WTC11 (cell line): ENCODE measurements at regions not wholly inside any gene's neighbourhood (a gene's known extent, or its start where the extent isn't known, plus 50 kb on each side); places are given as distances from the start of the nearest gene placed in this dataset.

Experiments used
- ATAC-seq: fragments of 200-7000 bp; cut with Tn5 transposase; 2 replicates; pipeline ENCODE4 v1.10.0; 2021; ENCODE audit warnings: mild to moderate bottlenecking, moderate library complexity
- CTCF ChIA-PET: fragments of 300-600 bp; sonication (Branson Sonifier 250); formaldehyde crosslinking; loops from one replicate; lab custom pipeline; 2021; ENCODE audit warnings: antibody characterized with exemption; lab: Charles Lee
- POLR2A ChIA-PET: fragments of 350-600 bp; sonication (Branson Sonifier 250); formaldehyde crosslinking; loops from one replicate; lab custom pipeline; 2021; ENCODE audit warnings: antibody characterized with exemption; lab: Charles Lee
- DNase-seq: peaks from one replicate; pipeline ENCODE4 v3.0.0; 2021; ENCODE audit warnings: low spot score
- H3K27ac Mint-ChIP-seq: 2 replicates; pipeline ENCODE4 v1.8.0; 2021; ENCODE audit warnings: mixed read lengths
- H3K27me3 Mint-ChIP-seq: 2 replicates; pipeline ENCODE4 v1.8.0; 2021; ENCODE audit warnings: low read depth, mild to moderate bottlenecking, moderate library complexity, mixed read lengths
- H3K36me3 Mint-ChIP-seq: 2 replicates; pipeline ENCODE4 v1.8.0; 2021; ENCODE audit warnings: mixed read lengths
- H3K4me1 Mint-ChIP-seq: 2 replicates; pipeline ENCODE4 v1.8.0; 2022; ENCODE audit warnings: mixed read lengths
- H3K4me3 Mint-ChIP-seq: 2 replicates; pipeline ENCODE4 v1.8.0; 2021; ENCODE audit warnings: mild to moderate bottlenecking, moderate library complexity, mixed read lengths
- H3K9me3 Mint-ChIP-seq: 2 replicates; pipeline ENCODE4 v1.8.0; 2021; ENCODE audit warnings: mixed read lengths
- CBFB ChIP-seq: sonication (generic); formaldehyde crosslinking; IDR thresholded peaks from 2 replicates; pipeline ENCODE4 v1.8.1; 2022; ENCODE audit warnings: mild to moderate bottlenecking, low read depth, missing genetic modification reagents
- GRHL2 ChIP-seq: fragments of 250-450 bp; sonication (Bioruptor Pico); IDR thresholded peaks from 2 replicates; pipeline ENCODE4 v1.8.0; 2022; ENCODE audit warnings: mild to moderate bottlenecking, moderate library complexity; ENCODE audit not compliant: insufficient replicate concordance, severe bottlenecking
- GTF2I ChIP-seq: fragments of 250-450 bp; sonication (Bioruptor Pico); conservative IDR thresholded peaks from 2 replicates; pipeline ENCODE4 v1.4.0; 2021; ENCODE audit warnings: mild to moderate bottlenecking
- IRF2 ChIP-seq: sonication (generic); formaldehyde crosslinking; IDR thresholded peaks from 2 replicates; pipeline ENCODE4 v1.8.0; 2022; ENCODE audit warnings: low read depth, missing genetic modification reagents, borderline replicate concordance
- MXD4 ChIP-seq: fragments of 250-450 bp; sonication (Bioruptor Pico); IDR thresholded peaks from 2 replicates; pipeline ENCODE4 v1.8.0; 2021; ENCODE audit warnings: mild to moderate bottlenecking, moderate library complexity, borderline replicate concordance
- TCF7 ChIP-seq: sonication (generic); formaldehyde crosslinking; IDR thresholded peaks from 2 replicates; pipeline ENCODE4 v1.8.0; 2022; ENCODE audit warnings: mild to moderate bottlenecking, low read depth, missing genetic modification reagents, moderate library complexity
- ZNF263 ChIP-seq: sonication (generic); formaldehyde crosslinking; IDR thresholded peaks from 2 replicates; pipeline ENCODE4 v1.8.1; 2022; ENCODE audit warnings: low read depth, mild to moderate bottlenecking, moderate library complexity, missing genetic modification reagents
- ZNF317 ChIP-seq: sonication (generic); formaldehyde crosslinking; IDR thresholded peaks from 2 replicates; pipeline ENCODE4 v1.8.1; 2023; ENCODE audit warnings: low read depth, mild to moderate bottlenecking, moderate library complexity, missing genetic modification reagents, borderline replicate concordance
- TF ChIP-seq, protein P1 (sequence below): sonication (generic); formaldehyde crosslinking; IDR thresholded peaks from 2 replicates; pipeline ENCODE4 v1.8.1; 2022; ENCODE audit warnings: mild to moderate bottlenecking, moderate library complexity, missing genetic modification reagents
- TF ChIP-seq, protein P2 (sequence below): sonication (generic); formaldehyde crosslinking; IDR thresholded peaks from 2 replicates; pipeline ENCODE4 v1.8.0; 2023; ENCODE audit warnings: missing genetic modification reagents, mild to moderate bottlenecking, borderline replicate concordance
- TF ChIP-seq, protein P3 (sequence below): sonication (generic); formaldehyde crosslinking; IDR thresholded peaks from 2 replicates; pipeline ENCODE4 v1.8.1; 2023; ENCODE audit warnings: mild to moderate bottlenecking, missing genetic modification reagents
- TF ChIP-seq, protein P4 (sequence below): fragments of 250-450 bp; sonication (Bioruptor Pico); IDR thresholded peaks from 2 replicates; pipeline ENCODE4 v1.9.0; 2021; ENCODE audit warnings: mild to moderate bottlenecking
- TF ChIP-seq, protein P5 (sequence below): fragments of 200-600 bp; IDR thresholded peaks from 2 replicates; pipeline ENCODE4 v1.8.0; 2022; ENCODE audit warnings: antibody characterized with exemption
- TF ChIP-seq, protein P6 (sequence below): fragments of 250-450 bp; sonication (Bioruptor Pico); IDR thresholded peaks from 2 replicates; pipeline ENCODE4 v1.9.0; 2021; ENCODE audit warnings: moderate library complexity, mild to moderate bottlenecking, inconsistent platforms, borderline replicate concordance
- TF ChIP-seq, protein P7 (sequence below): sonication (generic); formaldehyde crosslinking; IDR thresholded peaks from 2 replicates; pipeline ENCODE4 v1.8.0; 2022; ENCODE audit warnings: mild to moderate bottlenecking, missing genetic modification reagents
- TF ChIP-seq, protein P8 (sequence below): fragments of 250-450 bp; sonication (Bioruptor Pico); conservative IDR thresholded peaks from 2 replicates; pipeline ENCODE4 v1.9.0; 2021; ENCODE audit warnings: mild to moderate bottlenecking

DNA sequence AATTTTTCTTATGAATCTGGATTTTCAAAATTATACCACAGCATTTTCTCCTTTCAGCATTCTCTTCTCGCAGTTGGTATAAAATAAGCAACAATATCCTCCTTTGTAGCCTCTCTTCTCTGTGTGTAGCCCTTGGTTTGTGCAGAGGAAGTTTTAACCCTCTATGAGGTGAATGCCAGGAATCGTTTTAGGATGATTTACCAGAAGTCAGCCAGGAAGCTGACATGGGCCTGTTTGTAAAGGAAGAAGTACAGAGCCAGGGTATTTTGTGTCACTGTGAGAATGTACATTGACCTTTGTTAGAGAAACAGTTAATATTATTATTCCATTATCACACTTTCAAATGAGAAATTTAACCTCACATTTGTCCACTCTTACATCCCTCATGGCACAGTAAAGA, 88.9 kb upstream of the RPL34 start:
- peaks cover 3% of the 10 kb centered on the region; the same call in 1 of the 2 replicates for H3K27me3 Mint-ChIP-seq
- no peak overlapping the region for H3K27ac Mint-ChIP-seq
- ChIA-PET CTCF (no interaction called here), POLR2A (no interaction called here)
- no peaks in the 10 kb centered on the region for H3K36me3 Mint-ChIP-seq
- DNase-seq (no peak), ATAC-seq (no peak)
- peaks cover 5% of the 10 kb centered on the region for H3K4me1 Mint-ChIP-seq
- H3K9me3 Mint-ChIP-seq, result no peaks in the 10 kb centered on the region
- H3K4me3 Mint-ChIP-seq, result no peak overlapping the region
- TF ChIP-seq ZNF263, result no peak
- TF ChIP-seq, protein P1, sequence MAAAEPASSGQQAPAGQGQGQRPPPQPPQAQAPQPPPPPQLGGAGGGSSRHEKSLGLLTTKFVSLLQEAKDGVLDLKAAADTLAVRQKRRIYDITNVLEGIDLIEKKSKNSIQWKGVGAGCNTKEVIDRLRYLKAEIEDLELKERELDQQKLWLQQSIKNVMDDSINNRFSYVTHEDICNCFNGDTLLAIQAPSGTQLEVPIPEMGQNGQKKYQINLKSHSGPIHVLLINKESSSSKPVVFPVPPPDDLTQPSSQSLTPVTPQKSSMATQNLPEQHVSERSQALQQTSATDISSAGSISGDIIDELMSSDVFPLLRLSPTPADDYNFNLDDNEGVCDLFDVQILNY (CRISPR knock-in tag), result no peak
- TF ChIP-seq, protein P2, sequence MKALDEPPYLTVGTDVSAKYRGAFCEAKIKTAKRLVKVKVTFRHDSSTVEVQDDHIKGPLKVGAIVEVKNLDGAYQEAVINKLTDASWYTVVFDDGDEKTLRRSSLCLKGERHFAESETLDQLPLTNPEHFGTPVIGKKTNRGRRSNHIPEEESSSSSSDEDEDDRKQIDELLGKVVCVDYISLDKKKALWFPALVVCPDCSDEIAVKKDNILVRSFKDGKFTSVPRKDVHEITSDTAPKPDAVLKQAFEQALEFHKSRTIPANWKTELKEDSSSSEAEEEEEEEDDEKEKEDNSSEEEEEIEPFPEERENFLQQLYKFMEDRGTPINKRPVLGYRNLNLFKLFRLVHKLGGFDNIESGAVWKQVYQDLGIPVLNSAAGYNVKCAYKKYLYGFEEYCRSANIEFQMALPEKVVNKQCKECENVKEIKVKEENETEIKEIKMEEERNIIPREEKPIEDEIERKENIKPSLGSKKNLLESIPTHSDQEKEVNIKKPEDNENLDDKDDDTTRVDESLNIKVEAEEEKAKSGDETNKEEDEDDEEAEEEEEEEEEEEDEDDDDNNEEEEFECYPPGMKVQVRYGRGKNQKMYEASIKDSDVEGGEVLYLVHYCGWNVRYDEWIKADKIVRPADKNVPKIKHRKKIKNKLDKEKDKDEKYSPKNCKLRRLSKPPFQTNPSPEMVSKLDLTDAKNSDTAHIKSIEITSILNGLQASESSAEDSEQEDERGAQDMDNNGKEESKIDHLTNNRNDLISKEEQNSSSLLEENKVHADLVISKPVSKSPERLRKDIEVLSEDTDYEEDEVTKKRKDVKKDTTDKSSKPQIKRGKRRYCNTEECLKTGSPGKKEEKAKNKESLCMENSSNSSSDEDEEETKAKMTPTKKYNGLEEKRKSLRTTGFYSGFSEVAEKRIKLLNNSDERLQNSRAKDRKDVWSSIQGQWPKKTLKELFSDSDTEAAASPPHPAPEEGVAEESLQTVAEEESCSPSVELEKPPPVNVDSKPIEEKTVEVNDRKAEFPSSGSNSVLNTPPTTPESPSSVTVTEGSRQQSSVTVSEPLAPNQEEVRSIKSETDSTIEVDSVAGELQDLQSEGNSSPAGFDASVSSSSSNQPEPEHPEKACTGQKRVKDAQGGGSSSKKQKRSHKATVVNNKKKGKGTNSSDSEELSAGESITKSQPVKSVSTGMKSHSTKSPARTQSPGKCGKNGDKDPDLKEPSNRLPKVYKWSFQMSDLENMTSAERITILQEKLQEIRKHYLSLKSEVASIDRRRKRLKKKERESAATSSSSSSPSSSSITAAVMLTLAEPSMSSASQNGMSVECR (CRISPR knock-in tag), result no peak
- TF ChIP-seq, protein P3, sequence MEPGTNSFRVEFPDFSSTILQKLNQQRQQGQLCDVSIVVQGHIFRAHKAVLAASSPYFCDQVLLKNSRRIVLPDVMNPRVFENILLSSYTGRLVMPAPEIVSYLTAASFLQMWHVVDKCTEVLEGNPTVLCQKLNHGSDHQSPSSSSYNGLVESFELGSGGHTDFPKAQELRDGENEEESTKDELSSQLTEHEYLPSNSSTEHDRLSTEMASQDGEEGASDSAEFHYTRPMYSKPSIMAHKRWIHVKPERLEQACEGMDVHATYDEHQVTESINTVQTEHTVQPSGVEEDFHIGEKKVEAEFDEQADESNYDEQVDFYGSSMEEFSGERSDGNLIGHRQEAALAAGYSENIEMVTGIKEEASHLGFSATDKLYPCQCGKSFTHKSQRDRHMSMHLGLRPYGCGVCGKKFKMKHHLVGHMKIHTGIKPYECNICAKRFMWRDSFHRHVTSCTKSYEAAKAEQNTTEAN (CRISPR knock-in tag), result no peak
- TF ChIP-seq, protein P4, sequence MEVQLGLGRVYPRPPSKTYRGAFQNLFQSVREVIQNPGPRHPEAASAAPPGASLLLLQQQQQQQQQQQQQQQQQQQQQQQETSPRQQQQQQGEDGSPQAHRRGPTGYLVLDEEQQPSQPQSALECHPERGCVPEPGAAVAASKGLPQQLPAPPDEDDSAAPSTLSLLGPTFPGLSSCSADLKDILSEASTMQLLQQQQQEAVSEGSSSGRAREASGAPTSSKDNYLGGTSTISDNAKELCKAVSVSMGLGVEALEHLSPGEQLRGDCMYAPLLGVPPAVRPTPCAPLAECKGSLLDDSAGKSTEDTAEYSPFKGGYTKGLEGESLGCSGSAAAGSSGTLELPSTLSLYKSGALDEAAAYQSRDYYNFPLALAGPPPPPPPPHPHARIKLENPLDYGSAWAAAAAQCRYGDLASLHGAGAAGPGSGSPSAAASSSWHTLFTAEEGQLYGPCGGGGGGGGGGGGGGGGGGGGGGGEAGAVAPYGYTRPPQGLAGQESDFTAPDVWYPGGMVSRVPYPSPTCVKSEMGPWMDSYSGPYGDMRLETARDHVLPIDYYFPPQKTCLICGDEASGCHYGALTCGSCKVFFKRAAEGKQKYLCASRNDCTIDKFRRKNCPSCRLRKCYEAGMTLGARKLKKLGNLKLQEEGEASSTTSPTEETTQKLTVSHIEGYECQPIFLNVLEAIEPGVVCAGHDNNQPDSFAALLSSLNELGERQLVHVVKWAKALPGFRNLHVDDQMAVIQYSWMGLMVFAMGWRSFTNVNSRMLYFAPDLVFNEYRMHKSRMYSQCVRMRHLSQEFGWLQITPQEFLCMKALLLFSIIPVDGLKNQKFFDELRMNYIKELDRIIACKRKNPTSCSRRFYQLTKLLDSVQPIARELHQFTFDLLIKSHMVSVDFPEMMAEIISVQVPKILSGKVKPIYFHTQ (CRISPR knock-in tag), result no peak
- no peak for TF ChIP-seq MXD4 (CRISPR knock-in tag)

DNA sequence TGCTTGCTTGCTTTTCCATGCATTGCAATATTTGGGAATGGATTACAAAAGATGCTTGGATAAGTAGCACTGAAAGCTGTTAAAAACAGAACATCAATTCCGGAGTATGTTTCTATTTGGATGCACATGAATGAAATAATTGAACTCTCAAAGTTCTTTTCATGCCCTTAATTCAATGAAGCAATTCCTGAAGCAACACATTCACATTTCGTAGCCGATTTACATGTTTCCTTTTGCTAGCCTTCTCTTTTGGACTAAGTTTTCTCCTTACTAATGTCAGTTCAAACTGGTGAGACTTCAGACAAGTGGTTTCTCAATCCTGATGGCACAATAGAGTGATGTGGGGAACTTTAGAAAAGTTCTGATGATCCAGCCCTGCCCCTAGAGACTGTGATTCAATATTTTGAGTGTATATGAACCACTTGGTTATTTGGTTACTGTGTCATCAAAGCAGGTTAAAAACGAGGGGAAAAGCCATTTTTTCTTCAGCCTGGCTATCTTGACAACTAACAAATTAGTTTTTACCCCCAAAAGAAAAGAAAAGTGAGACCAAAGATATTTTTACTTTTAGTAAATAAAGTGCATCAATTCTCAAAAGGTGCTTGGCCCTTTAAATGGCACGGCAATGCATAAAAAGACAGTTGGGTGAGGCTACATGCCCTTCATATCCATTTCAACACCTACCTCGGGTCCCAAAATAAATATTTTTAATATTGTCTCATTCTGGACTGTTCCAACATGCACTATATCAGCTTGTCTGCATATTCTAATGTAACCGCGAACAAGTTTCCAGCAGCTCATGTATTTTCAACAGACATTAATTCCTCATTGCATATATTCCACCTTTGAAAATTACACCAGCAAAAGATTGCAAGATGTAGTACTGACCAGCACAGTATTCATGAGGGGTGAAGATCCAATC, 90.1 kb upstream of the RPL34 start:
- ATAC-seq (no peak), DNase-seq (no peak)
- no peak overlapping the region for H3K27ac Mint-ChIP-seq
- H3K36me3 Mint-ChIP-seq, result no peaks in the 10 kb centered on the region
- H3K4me3 Mint-ChIP-seq, result no peak overlapping the region
- peaks cover 5% of the 10 kb centered on the region for H3K4me1 Mint-ChIP-seq
- TF ChIP-seq, protein P5, sequence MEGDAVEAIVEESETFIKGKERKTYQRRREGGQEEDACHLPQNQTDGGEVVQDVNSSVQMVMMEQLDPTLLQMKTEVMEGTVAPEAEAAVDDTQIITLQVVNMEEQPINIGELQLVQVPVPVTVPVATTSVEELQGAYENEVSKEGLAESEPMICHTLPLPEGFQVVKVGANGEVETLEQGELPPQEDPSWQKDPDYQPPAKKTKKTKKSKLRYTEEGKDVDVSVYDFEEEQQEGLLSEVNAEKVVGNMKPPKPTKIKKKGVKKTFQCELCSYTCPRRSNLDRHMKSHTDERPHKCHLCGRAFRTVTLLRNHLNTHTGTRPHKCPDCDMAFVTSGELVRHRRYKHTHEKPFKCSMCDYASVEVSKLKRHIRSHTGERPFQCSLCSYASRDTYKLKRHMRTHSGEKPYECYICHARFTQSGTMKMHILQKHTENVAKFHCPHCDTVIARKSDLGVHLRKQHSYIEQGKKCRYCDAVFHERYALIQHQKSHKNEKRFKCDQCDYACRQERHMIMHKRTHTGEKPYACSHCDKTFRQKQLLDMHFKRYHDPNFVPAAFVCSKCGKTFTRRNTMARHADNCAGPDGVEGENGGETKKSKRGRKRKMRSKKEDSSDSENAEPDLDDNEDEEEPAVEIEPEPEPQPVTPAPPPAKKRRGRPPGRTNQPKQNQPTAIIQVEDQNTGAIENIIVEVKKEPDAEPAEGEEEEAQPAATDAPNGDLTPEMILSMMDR, result no peak
- TF ChIP-seq TCF7 (CRISPR knock-in tag), result no peak
- TF ChIP-seq, protein P6, sequence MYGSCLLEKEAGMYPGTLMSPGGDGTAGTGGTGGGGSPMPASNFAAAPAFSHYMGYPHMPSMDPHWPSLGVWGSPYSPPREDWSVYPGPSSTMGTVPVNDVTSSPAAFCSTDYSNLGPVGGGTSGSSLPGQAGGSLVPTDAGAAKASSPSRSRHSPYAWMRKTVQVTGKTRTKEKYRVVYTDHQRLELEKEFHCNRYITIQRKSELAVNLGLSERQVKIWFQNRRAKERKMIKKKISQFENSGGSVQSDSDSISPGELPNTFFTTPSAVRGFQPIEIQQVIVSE (CRISPR knock-in tag), result no peak
- TF ChIP-seq, protein P7, sequence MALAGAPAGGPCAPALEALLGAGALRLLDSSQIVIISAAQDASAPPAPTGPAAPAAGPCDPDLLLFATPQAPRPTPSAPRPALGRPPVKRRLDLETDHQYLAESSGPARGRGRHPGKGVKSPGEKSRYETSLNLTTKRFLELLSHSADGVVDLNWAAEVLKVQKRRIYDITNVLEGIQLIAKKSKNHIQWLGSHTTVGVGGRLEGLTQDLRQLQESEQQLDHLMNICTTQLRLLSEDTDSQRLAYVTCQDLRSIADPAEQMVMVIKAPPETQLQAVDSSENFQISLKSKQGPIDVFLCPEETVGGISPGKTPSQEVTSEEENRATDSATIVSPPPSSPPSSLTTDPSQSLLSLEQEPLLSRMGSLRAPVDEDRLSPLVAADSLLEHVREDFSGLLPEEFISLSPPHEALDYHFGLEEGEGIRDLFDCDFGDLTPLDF (CRISPR knock-in tag), result no peak
- TF ChIP-seq IRF2 (CRISPR knock-in tag), result no peak
- TF ChIP-seq GRHL2 (CRISPR knock-in tag), result no peak
- TF ChIP-seq, protein P8, sequence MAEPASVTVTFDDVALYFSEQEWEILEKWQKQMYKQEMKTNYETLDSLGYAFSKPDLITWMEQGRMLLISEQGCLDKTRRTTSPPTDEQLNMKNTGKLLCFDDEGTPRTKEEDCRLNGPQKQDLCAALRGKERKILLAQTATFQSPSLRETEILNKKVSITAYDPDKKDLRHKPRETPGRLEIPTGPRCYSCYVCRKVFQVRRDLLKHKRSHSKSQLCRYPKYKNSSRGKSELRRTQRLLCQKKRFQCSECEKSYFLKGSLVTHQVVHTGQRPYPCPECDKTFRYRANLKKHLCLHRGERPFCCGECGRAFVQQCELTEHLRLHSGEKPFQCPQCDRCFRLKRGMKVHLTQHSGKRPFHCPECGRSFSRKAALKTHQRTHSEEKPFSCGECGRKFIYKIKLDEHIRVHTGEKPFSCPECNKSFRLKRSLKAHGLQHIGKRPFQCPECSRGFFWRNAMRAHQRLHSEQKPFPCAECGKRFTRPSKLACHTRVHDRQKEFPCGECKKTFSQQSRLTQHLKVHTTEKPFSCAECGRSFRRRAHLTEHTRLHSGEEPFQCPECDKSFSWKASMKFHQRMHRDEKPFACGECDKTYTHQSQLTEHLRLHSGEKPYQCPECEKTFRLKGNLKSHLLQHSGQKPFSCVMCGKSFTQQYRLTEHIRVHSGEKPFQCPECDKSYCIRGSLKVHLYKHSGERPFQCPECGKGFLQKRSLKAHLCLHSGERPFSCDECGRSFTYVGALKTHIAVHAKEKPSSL (CRISPR knock-in tag), result no peak
- TF ChIP-seq GTF2I (CRISPR knock-in tag), result no peak
- no peak for TF ChIP-seq ZNF317 (CRISPR knock-in tag)
- no peak for TF ChIP-seq CBFB (CRISPR knock-in tag)
- H3K9me3 Mint-ChIP-seq, result no peaks in the 10 kb centered on the region
- ChIA-PET POLR2A (no interaction called here), CTCF (no interaction called here)
- H3K27me3 Mint-ChIP-seq, result peaks cover 3% of the 10 kb centered on the region; the same call in 1 of the 2 replicates
